Activated T-cell treated with anti-CD3 and anti-CD28 coated beads for 1 hour (primary cell): ENCODE measurements at regions not wholly inside any gene's neighbourhood (a gene's known extent, or its start where the extent isn't known, plus 50 kb on each side); places are given as distances from the start of the nearest gene placed in this dataset.

Experiments
- DNase-seq: peaks from one replicate; pipeline ENCODE4 v3.0.0-alpha.2; 2020; ENCODE audit warnings: low read depth

DNA sequence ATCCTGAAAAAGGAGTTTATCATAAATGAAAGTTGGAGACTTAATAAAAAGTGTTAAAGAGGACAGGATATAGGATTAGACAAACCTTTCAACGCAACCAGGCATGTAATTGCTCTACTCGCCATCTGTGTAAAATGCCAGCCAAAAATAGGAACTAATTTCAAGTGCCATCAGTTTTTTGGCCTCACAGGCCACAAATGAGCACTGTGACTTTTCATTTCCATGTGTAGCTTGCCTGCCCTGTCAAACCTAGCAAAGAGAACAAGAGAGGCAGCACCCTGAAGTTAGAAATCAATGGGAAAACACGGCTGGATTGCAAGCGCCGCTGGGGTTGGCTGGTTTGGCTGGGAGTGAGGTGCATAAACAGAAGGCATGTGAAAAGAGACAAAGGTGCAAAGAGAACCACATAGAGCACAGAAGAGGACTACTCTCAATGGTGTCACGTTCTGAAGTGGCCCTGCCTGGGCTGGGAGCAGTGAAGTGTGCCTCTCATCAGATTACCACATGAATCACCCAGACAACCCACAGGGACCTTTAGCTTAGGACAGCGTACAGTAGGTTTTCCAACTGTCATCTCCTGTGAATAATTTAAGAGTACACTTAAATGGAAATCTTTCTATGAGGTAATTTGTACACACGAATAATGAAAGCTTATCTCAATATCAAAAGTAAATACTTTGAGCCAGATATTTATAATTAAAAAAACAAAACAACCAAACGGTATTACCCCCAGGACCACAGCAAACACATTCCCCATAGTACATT is 78.0 kb upstream of the NHSL1 start:
- no peak for DNase-seq

GRCh38 chr6:138580040-138580439 is 80.7 kb upstream of the NHSL1 start:
- DNase-seq = no peak

DNA sequence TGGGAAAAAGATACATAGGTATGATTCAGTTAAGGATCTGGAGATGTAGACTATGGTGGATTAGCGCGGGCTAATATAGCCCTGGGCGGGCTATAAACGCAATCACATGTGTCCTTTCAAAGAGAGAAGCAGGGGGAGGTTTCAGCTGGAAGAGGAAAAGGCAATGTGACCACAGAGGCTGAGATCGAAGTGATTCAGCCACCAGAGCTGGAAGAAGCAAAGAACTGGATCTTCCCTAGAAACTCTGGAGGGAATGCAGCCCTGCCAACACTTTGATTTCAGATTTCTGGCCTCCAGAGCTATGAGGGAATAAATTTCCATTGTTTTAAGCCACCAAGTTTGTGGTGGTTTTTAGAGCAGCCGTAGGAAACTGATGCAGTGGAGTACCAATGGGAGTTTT is 81.5 kb upstream of the NHSL1 start:
- no peak for DNase-seq

- no peak for DNase-seq
These were observed 83.3 kb upstream of the NHSL1 start for GRCh38 chr6:138582573-138582972.

GRCh38 chr6:138586638-138587037 is 87.3 kb upstream of the NHSL1 start:
- no peak for DNase-seq

DNA sequence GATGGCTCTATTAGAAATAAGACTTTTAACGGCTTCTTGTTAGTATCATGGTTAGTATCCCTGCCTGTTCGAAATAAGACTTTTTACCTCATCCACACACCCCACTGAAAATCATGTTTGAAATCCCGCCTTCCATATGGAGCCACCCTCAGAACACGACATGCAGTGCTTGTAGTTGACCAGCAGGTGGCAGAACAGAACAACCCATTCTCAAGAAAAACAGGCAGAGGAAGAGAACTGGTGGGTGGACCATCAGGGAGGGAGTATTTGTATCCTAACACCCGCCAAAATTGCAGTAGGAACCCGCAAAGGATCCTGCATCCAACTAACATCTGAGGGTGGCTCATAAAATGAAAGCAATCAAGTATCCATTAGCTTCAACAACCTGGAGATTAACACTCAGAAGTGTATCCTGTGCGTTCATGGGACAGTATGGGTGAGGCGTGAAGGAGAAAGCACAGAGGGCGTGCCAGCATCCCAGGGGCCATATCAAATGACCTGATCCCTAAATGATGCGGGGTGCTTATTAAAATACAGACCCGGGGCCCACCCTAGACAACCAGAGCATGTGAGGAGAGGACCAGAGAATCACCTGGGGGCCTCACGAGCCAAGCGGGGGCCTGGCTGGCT is 89.6 kb upstream of the NHSL1 start:
- DNase-seq = peak; percentile 12

- DNase-seq = no peak
These were observed 91.8 kb upstream of the NHSL1 start for GRCh38 chr6:138590796-138591709.

DNA sequence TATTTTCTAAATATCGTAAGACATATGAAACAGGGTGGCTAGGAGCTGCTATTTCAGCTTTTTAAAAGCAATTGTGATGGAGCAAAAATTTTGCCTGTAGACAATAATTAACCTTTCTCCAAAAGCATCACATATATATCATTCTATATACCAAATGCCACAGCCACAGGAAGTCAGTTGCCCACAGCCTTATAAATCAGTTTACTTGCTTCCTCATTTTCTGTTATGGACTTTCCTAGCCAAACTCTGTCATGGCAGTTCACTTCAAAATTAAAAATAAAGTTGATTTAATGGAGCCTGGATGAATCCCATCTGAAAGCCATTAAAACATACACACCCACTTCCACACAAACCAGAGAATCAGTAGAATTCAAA is 93.4 kb upstream of the NHSL1 start:
- no peak for DNase-seq

- DNase-seq = no peak
These were observed 94.0 kb upstream of the NHSL1 start for GRCh38 chr6:138593124-138593877.

DNA sequence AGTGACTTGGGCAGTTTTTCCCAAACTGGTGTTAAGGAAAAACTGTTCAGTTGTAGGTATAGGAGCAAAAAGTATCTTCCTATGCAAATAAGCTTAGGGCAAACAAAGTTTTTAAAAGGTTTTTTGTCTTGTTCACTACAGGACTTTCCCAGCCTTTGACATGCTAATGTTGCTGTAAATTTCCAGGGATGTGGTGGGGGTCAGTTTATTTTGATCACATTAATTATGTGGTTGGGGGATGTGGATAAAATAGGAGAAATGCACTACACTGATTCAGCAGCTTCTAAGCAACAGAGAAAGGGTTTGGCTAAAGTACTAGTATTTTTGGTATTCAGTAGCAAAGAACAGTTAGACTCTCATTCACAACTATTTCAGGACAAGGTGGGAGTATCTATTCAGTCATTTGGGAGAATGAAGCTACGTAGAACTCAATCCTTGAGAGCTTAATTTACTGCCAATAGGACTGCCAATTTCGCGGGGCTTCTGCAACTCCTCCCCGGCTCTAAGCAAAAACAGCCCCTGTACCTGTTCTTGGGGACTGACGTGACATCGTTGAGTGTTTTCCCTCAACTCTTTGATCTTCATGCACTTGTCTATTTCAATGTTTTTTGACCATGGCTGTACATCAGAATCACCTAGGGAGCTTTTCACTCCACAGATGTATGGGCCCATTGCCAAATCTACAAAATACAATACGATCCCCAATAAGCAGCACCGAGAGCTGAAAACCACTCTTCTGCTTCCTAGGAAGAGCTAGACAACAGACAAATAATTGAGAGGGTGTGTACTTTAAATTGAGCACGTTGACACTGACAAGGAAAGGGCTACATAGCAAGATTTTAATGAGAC is 94.8 kb upstream of the NHSL1 start:
- DNase-seq = no peak

DNA sequence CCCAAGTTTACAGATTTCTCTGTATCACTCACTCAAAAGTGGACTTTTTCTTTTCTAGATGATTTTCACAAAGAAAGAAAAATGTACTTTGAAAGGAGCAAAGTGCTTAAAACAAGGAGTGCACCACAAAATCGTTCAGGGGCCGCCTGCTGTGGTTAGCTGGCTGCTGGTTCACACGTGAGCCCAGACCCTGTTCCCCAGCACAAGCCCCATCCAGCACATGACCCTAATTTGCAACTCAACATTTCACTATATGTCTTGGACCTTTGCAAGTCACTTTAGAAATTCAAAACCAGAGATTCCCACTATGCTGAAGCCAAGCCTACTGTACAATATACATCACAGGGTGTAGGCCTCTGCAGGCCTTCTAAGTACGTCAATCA is 95.5 kb upstream of the NHSL1 start:
- no peak for DNase-seq

- DNase-seq = no peak
These were observed 96.8 kb upstream of the NHSL1 start for GRCh38 chr6:138596126-138596525.

DNA sequence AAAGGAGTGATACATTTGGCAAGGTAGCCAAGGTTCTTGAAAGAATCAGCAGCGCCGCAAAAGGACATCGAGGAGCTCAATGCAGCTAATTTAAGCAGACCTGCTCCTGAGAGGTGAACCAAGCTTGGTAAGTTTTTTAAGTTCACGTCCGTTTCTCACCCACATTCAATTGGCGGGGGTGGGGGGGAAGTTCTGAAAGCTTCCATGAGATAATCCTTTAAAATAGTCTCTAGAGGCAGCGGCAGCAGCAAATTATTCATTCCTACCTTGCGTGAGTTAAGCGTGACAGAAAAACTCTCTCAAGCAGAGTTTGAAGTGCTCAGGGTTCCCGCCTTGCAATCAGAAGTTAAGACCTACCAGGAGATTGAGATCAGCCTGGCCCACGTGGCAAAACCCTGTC is 97.3 kb upstream of the NHSL1 start:
- no peak for DNase-seq

DNA sequence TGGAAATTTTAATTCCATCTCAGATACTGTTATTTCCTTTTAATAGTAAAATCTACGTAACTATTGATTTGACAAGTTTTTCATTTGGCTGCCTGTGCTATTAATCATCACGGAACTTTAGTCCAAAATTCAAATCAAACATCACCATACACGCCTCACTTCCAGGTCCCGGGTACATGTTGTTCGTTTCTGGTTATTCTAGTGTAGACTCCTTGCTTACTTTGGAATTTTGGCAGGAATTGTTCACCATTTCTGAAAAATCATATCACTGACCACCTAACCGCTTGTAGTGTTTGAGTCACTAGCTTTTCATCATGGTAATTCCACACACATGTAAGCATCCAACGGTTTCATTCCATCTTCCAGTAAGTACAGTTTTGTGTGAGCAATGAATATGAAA is 98.0 kb upstream of the NHSL1 start:
- DNase-seq = no peak

GRCh38 chr6:138598562-138599173 is 99.4 kb upstream of the NHSL1 start:
- no peak for DNase-seq

- DNase-seq = no peak
These were observed 101.0 kb upstream of the NHSL1 start for GRCh38 chr6:138600261-138600660.

GRCh38 chr6:138600726-138601125 is 101.4 kb upstream of the NHSL1 start:
- no peak for DNase-seq

DNA sequence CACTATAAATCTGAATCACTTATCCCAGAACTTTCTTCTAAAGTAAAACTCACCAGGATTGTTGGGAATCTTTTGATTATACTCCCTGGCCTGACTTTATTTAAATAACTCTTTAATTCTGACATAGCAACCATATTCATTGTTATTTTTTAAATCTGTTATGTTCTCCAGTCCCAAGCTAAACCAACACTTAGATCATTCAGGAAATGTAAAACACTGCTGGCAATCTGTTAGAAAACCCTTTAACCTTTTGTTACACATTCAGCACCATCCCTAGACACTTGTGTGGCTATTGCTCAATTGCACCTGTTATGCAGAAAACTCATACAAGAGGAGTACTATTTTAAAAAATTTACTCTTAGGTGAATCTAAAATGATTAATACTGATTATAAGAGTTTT is 101.8 kb upstream of the NHSL1 start:
- DNase-seq = no peak

DNA sequence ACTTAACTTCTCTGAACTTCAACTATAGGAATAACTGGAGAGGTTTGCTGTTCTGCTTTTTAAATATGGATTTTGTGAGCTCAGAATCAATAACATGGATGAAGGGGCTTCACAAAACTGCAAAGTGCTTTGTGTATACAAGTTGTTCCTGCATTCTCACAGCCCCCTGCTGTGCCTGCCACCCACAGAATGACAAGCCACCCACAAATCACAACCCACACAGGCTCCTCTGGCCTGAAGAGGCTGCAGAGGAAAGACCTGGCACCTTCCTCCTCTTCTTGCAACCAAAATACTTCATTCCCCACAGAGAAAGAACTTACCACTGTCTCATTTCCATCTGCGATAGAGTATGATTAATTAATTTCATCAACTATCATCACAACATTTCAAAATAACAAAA is 106.7 kb upstream of the NHSL1 start:
- no peak for DNase-seq

GRCh38 chr6:138607478-138608433 is 108.5 kb upstream of the NHSL1 start:
- no peak for DNase-seq
